ENCODE measurements at regions not wholly inside any gene's neighbourhood (a gene's known extent, or its start where the extent isn't known, plus 50 kb on each side); places are given as distances from the start of the nearest gene placed in this dataset.

GRCh38 chr18:73509460-73509859, 638.2 kb downstream of the FBXO15 start:
- no peak overlapping the region for H3K4me2 ChIP-seq (ENCODE audit: low read length)
- H3K27me3 ChIP-seq (ENCODE audit: low read depth, low read length): no peaks in the 10 kb centered on the region

GRCh38 chr18:73503326-73503725, 635.5 kb upstream of the NETO1 start:
- H3K4me3 ChIP-seq (ENCODE audit: low read length): no peak overlapping the region
- no peak overlapping the region for H3K4me2 ChIP-seq (ENCODE audit: low read length)
- H2AFZ ChIP-seq (ENCODE audit: low read depth, low read length): no peak overlapping the region
- no peaks in the 10 kb centered on the region for H4K20me1 ChIP-seq (ENCODE audit: insufficient read depth, low read length)
- no peak overlapping the region for H3K27ac ChIP-seq (ENCODE audit: low read length)
- no peak for TF ChIP-seq EZH2phosphoT487 (IDR thresholded peaks at IDR 0.05; ENCODE audit: low read depth)
- TF ChIP-seq, protein P1, sequence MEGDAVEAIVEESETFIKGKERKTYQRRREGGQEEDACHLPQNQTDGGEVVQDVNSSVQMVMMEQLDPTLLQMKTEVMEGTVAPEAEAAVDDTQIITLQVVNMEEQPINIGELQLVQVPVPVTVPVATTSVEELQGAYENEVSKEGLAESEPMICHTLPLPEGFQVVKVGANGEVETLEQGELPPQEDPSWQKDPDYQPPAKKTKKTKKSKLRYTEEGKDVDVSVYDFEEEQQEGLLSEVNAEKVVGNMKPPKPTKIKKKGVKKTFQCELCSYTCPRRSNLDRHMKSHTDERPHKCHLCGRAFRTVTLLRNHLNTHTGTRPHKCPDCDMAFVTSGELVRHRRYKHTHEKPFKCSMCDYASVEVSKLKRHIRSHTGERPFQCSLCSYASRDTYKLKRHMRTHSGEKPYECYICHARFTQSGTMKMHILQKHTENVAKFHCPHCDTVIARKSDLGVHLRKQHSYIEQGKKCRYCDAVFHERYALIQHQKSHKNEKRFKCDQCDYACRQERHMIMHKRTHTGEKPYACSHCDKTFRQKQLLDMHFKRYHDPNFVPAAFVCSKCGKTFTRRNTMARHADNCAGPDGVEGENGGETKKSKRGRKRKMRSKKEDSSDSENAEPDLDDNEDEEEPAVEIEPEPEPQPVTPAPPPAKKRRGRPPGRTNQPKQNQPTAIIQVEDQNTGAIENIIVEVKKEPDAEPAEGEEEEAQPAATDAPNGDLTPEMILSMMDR (IDR thresholded peaks at IDR 0.05; ENCODE audit: low read depth, low read length): no peak
- no peak overlapping the region for H3K9ac ChIP-seq (ENCODE audit: low read length)
- no peaks in the 10 kb centered on the region for H3K4me1 ChIP-seq (ENCODE audit: low read length)
- no peaks in the 10 kb centered on the region for H3K27me3 ChIP-seq (ENCODE audit: low read depth, low read length)
- no peaks in the 10 kb centered on the region for H3K36me3 ChIP-seq (replicated peaks; ENCODE audit: low read depth, low read length)
- H3K9me3 ChIP-seq (ENCODE audit: insufficient read depth, low read length): no peaks in the 10 kb centered on the region
- no peaks in the 10 kb centered on the region for H3K79me2 ChIP-seq (ENCODE audit: low read length)

More at GRCh38 chr18:73509460-73509859, 638.2 kb downstream of the FBXO15 start:
- Histone ChIP-seq H3K79me2 (ENCODE audit: low read length) (no peaks in the 10 kb centered on the region), H2AFZ (ENCODE audit: low read depth, low read length) (no peak overlapping the region), H3K9me3 (ENCODE audit: insufficient read depth, low read length) (no peaks in the 10 kb centered on the region; the same call in 1 of the 2 replicates), H3K27ac (ENCODE audit: low read length) (no peak overlapping the region), H3K4me3 (ENCODE audit: low read length) (no peak overlapping the region), H3K36me3 (replicated peaks; ENCODE audit: low read depth, low read length) (no peaks in the 10 kb centered on the region), H4K20me1 (ENCODE audit: insufficient read depth, low read length) (no peaks in the 10 kb centered on the region), H3K9ac (ENCODE audit: low read length) (no peak overlapping the region), H3K4me1 (ENCODE audit: low read length) (no peaks in the 10 kb centered on the region)
- TF ChIP-seq, protein P1 (IDR thresholded peaks at IDR 0.05; ENCODE audit: low read depth, low read length): no peak
- no peak for TF ChIP-seq EZH2phosphoT487 (IDR thresholded peaks at IDR 0.05; ENCODE audit: low read depth)

DNA sequence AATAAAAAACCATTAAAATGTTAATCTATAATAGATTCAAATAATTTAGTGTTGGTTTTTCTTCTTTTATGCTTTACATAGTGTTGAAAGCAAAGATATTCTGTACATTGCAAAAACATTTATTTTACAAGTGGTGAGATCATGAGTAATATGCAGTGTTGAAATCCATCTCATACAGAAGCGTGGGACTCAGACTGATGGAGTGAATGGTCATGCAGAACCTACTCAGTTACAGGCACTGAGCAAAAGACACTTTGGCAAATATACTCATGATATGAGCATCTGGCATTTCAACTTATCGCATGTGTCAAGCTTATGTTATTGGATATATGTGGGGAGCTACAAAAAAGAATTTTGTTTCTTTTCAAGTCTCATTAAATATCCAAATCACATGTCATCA, 620.2 kb upstream of the NETO1 start:
- no peak overlapping the region for H3K4me2 ChIP-seq (ENCODE audit: low read length)
- H3K27ac ChIP-seq (ENCODE audit: low read length): no peak overlapping the region
- H3K36me3 ChIP-seq (replicated peaks; ENCODE audit: low read depth, low read length): no peaks in the 10 kb centered on the region
- no peak overlapping the region for H3K4me3 ChIP-seq (ENCODE audit: low read length)
- no peaks in the 10 kb centered on the region for H3K79me2 ChIP-seq (ENCODE audit: low read length)
- no peaks in the 10 kb centered on the region for H4K20me1 ChIP-seq (ENCODE audit: insufficient read depth, low read length)
- H3K9me3 ChIP-seq (ENCODE audit: insufficient read depth, low read length): no peaks in the 10 kb centered on the region
- H3K27me3 ChIP-seq (ENCODE audit: low read depth, low read length): no peaks in the 10 kb centered on the region
- H3K4me1 ChIP-seq (ENCODE audit: low read length): no peaks in the 10 kb centered on the region
- no peak overlapping the region for H3K9ac ChIP-seq (ENCODE audit: low read length)
- H2AFZ ChIP-seq (ENCODE audit: low read depth, low read length): no peak overlapping the region
- TF ChIP-seq EZH2phosphoT487 (IDR thresholded peaks at IDR 0.05; ENCODE audit: low read depth): no peak
- TF ChIP-seq, protein P1 (IDR thresholded peaks at IDR 0.05; ENCODE audit: low read depth, low read length): no peak

- Histone ChIP-seq H3K36me3 (replicated peaks; ENCODE audit: low read depth, low read length) (no peaks in the 10 kb centered on the region), H3K27me3 (ENCODE audit: low read depth, low read length) (no peaks in the 10 kb centered on the region), H3K9ac (ENCODE audit: low read length) (no peak overlapping the region), H4K20me1 (ENCODE audit: insufficient read depth, low read length) (no peaks in the 10 kb centered on the region), H3K9me3 (ENCODE audit: insufficient read depth, low read length) (no peaks in the 10 kb centered on the region), H3K4me1 (ENCODE audit: low read length) (no peaks in the 10 kb centered on the region), H3K4me2 (ENCODE audit: low read length) (no peak overlapping the region), H2AFZ (ENCODE audit: low read depth, low read length) (no peak overlapping the region), H3K27ac (ENCODE audit: low read length) (no peak overlapping the region), H3K79me2 (ENCODE audit: low read length) (no peaks in the 10 kb centered on the region), H3K4me3 (ENCODE audit: low read length) (no peak overlapping the region)
- TF ChIP-seq EZH2phosphoT487 (IDR thresholded peaks at IDR 0.05; ENCODE audit: low read depth): no peak
- TF ChIP-seq, protein P1 (IDR thresholded peaks at IDR 0.05; ENCODE audit: low read depth, low read length): no peak
Observed at GRCh38 chr18:73485166-73485565, 617.4 kb upstream of the NETO1 start.

Data from OCI-LY3 (cell line).